ENCODE measurements at regions not wholly inside any gene's neighbourhood (a gene's known extent, or its start where the extent isn't known, plus 50 kb on each side); places are given as distances from the start of the nearest gene placed in this dataset.

DNA sequence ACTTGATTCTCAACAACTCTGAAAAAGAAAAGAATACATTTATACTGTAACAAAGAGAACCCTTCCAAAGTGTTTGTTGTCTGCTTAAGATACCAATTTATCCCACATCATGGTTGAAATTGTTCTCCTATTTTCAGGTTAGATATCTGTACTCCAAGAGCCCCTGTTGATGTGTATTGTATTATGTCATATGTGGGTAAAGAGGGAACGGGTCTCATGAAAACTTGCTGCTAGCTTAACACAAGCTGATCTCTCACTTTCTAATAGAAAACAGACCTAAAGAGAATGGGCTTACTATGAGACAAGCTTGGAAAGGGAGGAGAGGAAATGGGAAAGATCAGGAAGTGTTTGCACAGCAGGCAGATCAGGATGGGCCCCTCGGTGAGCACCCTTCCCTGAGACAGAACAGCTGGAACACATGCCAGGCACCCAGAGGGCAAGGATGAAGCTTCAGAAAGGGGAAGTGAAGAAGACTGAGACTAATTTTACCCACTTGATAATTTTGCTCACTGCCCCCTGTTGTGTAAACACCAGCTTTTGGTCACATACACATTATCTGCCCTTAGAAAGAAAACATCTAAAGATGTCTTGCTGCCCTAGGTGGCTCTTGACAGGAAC, 747.9 kb upstream of the CCDC54 start:
- Histone ChIP-seq H3K36me3 (no peaks in the 10 kb centered on the region), H3K9me3 (peaks cover 2% of the 10 kb centered on the region)

DNA sequence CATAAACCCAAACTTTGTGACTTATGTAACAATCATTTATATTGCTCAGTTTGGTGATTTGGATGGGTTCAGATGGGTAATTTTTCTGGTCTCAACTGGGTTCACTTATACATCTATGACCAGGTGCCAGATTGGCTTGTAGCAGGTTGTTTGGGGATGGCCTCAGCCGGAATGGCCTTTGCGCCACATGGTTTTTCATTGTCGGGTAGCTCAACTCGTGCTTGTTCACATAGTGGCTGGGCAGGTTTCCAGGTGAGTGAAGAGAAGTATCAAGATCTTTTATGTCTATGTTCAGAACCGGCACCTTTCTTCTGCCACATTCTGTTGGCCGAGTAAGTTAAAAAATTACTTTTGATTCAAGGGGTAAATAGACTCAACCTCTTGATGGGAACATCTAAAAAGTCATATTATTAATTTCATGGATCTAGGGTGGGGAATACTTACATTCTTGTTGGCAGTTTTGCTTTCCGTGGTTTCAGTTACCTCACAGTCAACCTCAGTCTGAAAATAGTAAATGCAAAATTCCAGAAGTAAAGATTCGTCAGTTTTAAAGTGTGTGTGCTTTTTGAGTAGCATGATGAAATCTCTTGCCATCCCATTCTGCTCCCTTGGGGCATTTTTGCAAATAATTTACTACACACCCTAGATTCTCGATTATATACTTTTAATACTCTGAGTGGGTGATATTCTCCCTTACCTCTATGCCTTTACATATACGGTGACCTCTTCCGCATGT, 745.7 kb upstream of the CCDC54 start:
- H3K4me1 ChIP-seq (ENCODE audit: control insufficient read depth in 1 of 2, low read depth in 2 of 2): no peaks in the 10 kb centered on the region
- no peaks in the 10 kb centered on the region for H3K9me3 ChIP-seq
- ATAC-seq (ENCODE audit: insufficient number of reproducible peaks, low FRiP score, low read depth) (no peak), DNase-seq (ENCODE audit: low spot score) (no peak)
- H3K27me3 ChIP-seq (replicated peaks; ENCODE audit: insufficient read depth): no peaks in the 10 kb centered on the region
- H3K27ac ChIP-seq: no peak overlapping the region
- no peaks in the 10 kb centered on the region for H3K36me3 ChIP-seq
- TF ChIP-seq, protein P1, sequence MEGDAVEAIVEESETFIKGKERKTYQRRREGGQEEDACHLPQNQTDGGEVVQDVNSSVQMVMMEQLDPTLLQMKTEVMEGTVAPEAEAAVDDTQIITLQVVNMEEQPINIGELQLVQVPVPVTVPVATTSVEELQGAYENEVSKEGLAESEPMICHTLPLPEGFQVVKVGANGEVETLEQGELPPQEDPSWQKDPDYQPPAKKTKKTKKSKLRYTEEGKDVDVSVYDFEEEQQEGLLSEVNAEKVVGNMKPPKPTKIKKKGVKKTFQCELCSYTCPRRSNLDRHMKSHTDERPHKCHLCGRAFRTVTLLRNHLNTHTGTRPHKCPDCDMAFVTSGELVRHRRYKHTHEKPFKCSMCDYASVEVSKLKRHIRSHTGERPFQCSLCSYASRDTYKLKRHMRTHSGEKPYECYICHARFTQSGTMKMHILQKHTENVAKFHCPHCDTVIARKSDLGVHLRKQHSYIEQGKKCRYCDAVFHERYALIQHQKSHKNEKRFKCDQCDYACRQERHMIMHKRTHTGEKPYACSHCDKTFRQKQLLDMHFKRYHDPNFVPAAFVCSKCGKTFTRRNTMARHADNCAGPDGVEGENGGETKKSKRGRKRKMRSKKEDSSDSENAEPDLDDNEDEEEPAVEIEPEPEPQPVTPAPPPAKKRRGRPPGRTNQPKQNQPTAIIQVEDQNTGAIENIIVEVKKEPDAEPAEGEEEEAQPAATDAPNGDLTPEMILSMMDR (IDR thresholded peaks at IDR 0.05): no peak
- no peak overlapping the region for H3K4me3 ChIP-seq

More for the DNA sequence above, 747.9 kb upstream of the CCDC54 start:
- ATAC-seq (ENCODE audit: insufficient number of reproducible peaks, low FRiP score, low read depth) (no peak), DNase-seq (ENCODE audit: low spot score) (no peak)
- H3K4me1 ChIP-seq (ENCODE audit: control insufficient read depth in 1 of 2, low read depth in 2 of 2): no peaks in the 10 kb centered on the region
- H3K27ac ChIP-seq: no peak overlapping the region
- H3K27me3 ChIP-seq (replicated peaks; ENCODE audit: insufficient read depth): no peaks in the 10 kb centered on the region
- TF ChIP-seq, protein P1 (IDR thresholded peaks at IDR 0.05): no peak
- H3K4me3 ChIP-seq: no peak overlapping the region

DNA sequence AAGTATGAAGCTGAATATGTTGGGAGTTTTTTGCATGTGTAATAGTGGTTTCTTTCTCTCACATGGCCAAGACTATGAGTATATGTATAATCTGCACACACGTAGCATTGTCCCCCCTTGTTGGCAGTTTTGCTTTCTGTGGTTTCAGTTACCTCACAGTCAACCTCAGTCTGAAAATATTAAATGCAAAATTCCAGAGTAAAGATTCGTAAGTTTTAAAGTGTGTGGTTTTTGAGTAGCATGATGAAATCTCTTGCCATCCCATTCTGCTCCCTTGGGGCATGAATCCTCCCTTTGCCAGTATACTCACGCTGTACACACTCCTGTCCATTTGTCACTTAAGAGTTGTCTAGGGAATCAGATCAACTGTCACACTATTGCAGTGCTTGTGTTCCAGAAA, 742.0 kb upstream of the CCDC54 start:
- no peak overlapping the region for H3K27ac ChIP-seq
- DNase-seq (ENCODE audit: low spot score) (no peak), ATAC-seq (ENCODE audit: insufficient number of reproducible peaks, low FRiP score, low read depth) (no peak)
- no peaks in the 10 kb centered on the region for H3K36me3 ChIP-seq
- H3K4me1 ChIP-seq (ENCODE audit: control insufficient read depth in 1 of 2, low read depth in 2 of 2): no peaks in the 10 kb centered on the region
- no peaks in the 10 kb centered on the region for H3K9me3 ChIP-seq
- no peak overlapping the region for H3K4me3 ChIP-seq
- H3K27me3 ChIP-seq (replicated peaks; ENCODE audit: insufficient read depth): no peaks in the 10 kb centered on the region
- TF ChIP-seq, protein P1 (IDR thresholded peaks at IDR 0.05): no peak

DNA sequence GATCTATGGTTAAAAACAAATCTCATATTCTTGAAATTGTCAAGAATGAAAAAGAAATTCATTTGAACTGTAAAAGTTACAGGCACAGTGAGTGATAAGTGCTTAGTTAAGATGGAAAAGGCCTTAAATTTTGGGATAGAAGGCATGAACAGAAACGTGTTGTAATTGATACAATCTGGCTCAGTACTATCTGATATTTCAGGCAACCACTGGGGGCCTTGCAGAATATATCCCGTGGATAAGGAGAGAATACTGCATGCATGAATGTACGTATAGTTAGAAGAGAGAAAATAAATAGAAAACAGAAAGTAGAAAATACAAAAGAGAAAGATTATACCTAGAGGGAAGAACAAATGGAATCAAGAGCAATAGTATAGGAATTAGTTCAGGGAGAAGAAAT, 741.4 kb upstream of the CCDC54 start:
- Histone ChIP-seq H3K4me3 (no peak overlapping the region), H3K36me3 (no peaks in the 10 kb centered on the region), H3K27ac (no peak overlapping the region), H3K9me3 (no peaks in the 10 kb centered on the region), H3K27me3 (replicated peaks; ENCODE audit: insufficient read depth) (no peaks in the 10 kb centered on the region), H3K4me1 (ENCODE audit: control insufficient read depth in 1 of 2, low read depth in 2 of 2) (no peaks in the 10 kb centered on the region)
- ATAC-seq (ENCODE audit: insufficient number of reproducible peaks, low FRiP score, low read depth): no peak
- TF ChIP-seq, protein P1 (IDR thresholded peaks at IDR 0.05): no peak
- DNase-seq (ENCODE audit: low spot score): no peak

DNA sequence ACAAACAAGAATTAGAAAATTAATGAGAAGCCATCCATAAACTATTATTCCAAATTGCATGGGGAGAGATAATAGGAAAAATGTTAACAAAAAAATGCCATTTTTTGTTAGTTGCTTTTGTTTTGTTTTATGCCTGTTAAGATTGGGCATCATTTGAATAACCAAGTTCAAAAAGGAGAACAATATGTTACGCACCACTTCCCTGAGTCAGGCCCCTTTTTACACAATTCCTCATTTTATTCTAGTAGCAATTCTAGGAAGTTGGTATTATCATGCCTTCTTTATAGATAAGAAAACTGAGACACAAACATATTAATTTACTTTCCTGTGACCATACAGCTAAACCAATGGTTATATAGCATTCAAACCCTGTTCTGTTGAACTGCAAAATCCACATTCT, 736.9 kb upstream of the CCDC54 start:
- Histone ChIP-seq H3K36me3 (no peaks in the 10 kb centered on the region), H3K9me3 (no peaks in the 10 kb centered on the region), H3K27me3 (replicated peaks; ENCODE audit: insufficient read depth) (no peaks in the 10 kb centered on the region), H3K27ac (no peak overlapping the region), H3K4me3 (no peak overlapping the region), H3K4me1 (ENCODE audit: control insufficient read depth in 1 of 2, low read depth in 2 of 2) (no peaks in the 10 kb centered on the region)
- DNase-seq (ENCODE audit: low spot score) (no peak), ATAC-seq (ENCODE audit: insufficient number of reproducible peaks, low FRiP score, low read depth) (no peak)
- TF ChIP-seq, protein P1 (IDR thresholded peaks at IDR 0.05): no peak
